OCI-M1 (cell line): ENCODE measurements at regions not wholly inside any gene's neighbourhood (a gene's known extent, or its start where the extent isn't known, plus 50 kb on each side); places are given as distances from the start of the nearest gene placed in this dataset.

Experiments
- DNase-seq: peaks from one replicate; lab custom pipeline; 2025; lab: John Stamatoyannopoulos, UW

- peak; percentile 68 for DNase-seq
These were observed 126.1 kb downstream of the SEC14L1 start for GRCh38 chr17:77266891-77267341.

GRCh38 chr17:77269696-77270681 is 129.2 kb downstream of the SEC14L1 start:
- no peak for DNase-seq

- no peak for DNase-seq
These were observed 130.6 kb downstream of the SEC14L1 start for GRCh38 chr17:77271411-77271810.

GRCh38 chr17:77273397-77274085 is 132.8 kb downstream of the SEC14L1 start:
- no peak for DNase-seq

- no peak for DNase-seq
These were observed 133.5 kb downstream of the SEC14L1 start for GRCh38 chr17:77274096-77274845.

GRCh38 chr17:77279448-77280303 is 138.9 kb downstream of the SEC14L1 start:
- peak; percentile 4 for DNase-seq

GRCh38 chr17:77280304-77281121 is 139.7 kb downstream of the SEC14L1 start:
- no peak for DNase-seq

GRCh38 chr17:77281122-77281903 is 140.5 kb downstream of the SEC14L1 start:
- DNase-seq: no peak

- no peak for DNase-seq
These were observed 141.2 kb downstream of the SEC14L1 start for GRCh38 chr17:77281904-77282367.

- no peak for DNase-seq
These were observed 142.1 kb downstream of the SEC14L1 start for GRCh38 chr17:77282524-77283515.

GRCh38 chr17:77284023-77284617 is 143.4 kb downstream of the SEC14L1 start:
- no peak for DNase-seq

GRCh38 chr17:77285594-77286390 is 145.0 kb downstream of the SEC14L1 start:
- DNase-seq: peak; percentile 13

- no peak for DNase-seq
These were observed 145.5 kb downstream of the SEC14L1 start for GRCh38 chr17:77286391-77286640.

GRCh38 chr17:77286641-77287431 is 146.1 kb downstream of the SEC14L1 start:
- no peak for DNase-seq

GRCh38 chr17:77287432-77288068 is 146.8 kb downstream of the SEC14L1 start:
- DNase-seq: no peak

GRCh38 chr17:77288115-77288619 is 147.4 kb downstream of the SEC14L1 start:
- DNase-seq: no peak
